Activated naive CD8-positive, alpha-beta T cell treated with anti-CD3 and anti-CD28 coated beads, Interleukin-2, amount 10 ng/mL, durations not matched to agents 7 days and 5 days (primary cell): ENCODE measurements at regions not wholly inside any gene's neighbourhood (a gene's known extent, or its start where the extent isn't known, plus 50 kb on each side); places are given as distances from the start of the nearest gene placed in this dataset.
"Not testable (repeated sequence)": the region's sequence is repeated elsewhere in the genome, so short reads cannot be mapped to it uniquely, and the experiment has no call there.

Experiments used
- ATAC-seq: fragments of 150-1000 bp; cut with Tn5 transposase; one replicate; pipeline ENCODE4 v1.10.0; 2021; ENCODE audit warnings: low read depth, moderate library complexity
- POLR2A ChIA-PET: fragments of 350-600 bp; sonication (Branson Sonifier 250); formaldehyde crosslinking; loops from one replicate; lab custom pipeline; 2021; ENCODE audit warnings: antibody characterized with exemption; lab: Charles Lee
- DNase-seq: peaks from one replicate; pipeline ENCODE4 v3.0.0; 2021
- H3K27ac Mint-ChIP-seq: one replicate; pipeline ENCODE4 v1.8.0; 2022; ENCODE audit warnings: mild to moderate bottlenecking, mixed read lengths
- H3K27me3 Mint-ChIP-seq: one replicate; pipeline ENCODE4 v1.8.0; 2022; ENCODE audit warnings: mild to moderate bottlenecking, moderate library complexity, mixed read lengths
- H3K36me3 Mint-ChIP-seq: one replicate; pipeline ENCODE4 v1.8.0; 2021; ENCODE audit warnings: mild to moderate bottlenecking, mixed read lengths
- H3K4me1 Mint-ChIP-seq: one replicate; pipeline ENCODE4 v1.8.0; 2021; ENCODE audit warnings: mixed read lengths
- H3K4me3 Mint-ChIP-seq: one replicate; pipeline ENCODE4 v1.8.0; 2022; ENCODE audit warnings: mild to moderate bottlenecking, moderate library complexity, mixed read lengths
- H3K9me3 Mint-ChIP-seq: one replicate; pipeline ENCODE4 v1.8.0; 2021; ENCODE audit warnings: mixed read lengths

- Mint-ChIP-seq H3K36me3 (no peaks in the 10 kb centered on the region), H3K4me3 (no peak overlapping the region), H3K27ac (no peak overlapping the region), H3K27me3 (peaks cover 2% of the 10 kb centered on the region), H3K9me3 (no peaks in the 10 kb centered on the region), H3K4me1 (no peaks in the 10 kb centered on the region)
- no peak for DNase-seq
- ATAC-seq = no peak
- POLR2A ChIA-PET = no interaction called here
Observed at GRCh38 chr1:96222701-96223100, 498.9 kb upstream of the PTBP2 start.

DNA sequence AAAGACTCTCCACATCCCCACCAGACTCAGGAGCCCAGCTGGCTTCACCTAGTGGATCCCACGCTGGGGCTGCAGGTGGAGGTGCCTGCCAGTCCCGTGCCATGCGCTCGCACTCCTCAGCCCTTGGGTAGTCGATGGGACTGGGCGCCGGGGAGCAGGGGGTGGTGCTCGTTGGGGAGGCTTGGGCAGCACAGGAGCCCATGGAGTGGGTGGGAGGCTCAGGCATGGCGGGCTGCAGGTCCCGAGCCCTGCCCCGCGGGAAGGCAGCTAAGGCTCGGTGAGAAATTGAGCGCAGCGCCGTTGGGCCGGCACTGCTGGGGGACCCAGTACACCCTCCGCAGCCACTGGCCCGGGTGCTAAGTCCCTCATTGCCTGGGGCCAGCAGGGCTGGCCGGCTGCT is 497.4 kb upstream of the PTBP2 start:
- H3K9me3 Mint-ChIP-seq, H3K36me3 Mint-ChIP-seq, ATAC-seq, DNase-seq, POLR2A ChIA-PET, H3K4me3 Mint-ChIP-seq, H3K27me3 Mint-ChIP-seq, H3K4me1 Mint-ChIP-seq, H3K27ac Mint-ChIP-seq: not testable (repeated sequence)

DNA sequence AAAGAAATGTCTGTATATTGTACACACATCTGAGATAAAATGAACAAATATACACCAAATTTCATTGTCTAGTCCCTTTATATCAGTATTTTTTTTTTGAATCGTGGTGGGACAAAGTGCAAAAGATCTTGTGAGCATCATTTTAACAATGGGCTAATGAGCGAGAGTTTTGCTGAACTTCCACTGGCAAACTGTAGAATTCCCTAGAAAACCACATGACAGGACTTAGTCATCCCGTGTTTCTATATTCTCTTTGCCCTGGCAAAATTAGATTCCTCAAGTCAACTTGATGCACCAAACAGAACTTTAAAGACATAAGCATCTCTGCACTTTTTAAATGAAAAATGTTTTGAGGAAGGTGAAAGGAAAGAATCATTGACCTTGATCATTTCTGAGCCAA is 488.2 kb upstream of the PTBP2 start:
- no peak for ATAC-seq
- H3K27me3 Mint-ChIP-seq = no peaks in the 10 kb centered on the region
- DNase-seq = no peak
- H3K27ac Mint-ChIP-seq = no peak overlapping the region
- no peaks in the 10 kb centered on the region for H3K4me1 Mint-ChIP-seq
- no peak overlapping the region for H3K4me3 Mint-ChIP-seq
- H3K36me3 Mint-ChIP-seq = no peaks in the 10 kb centered on the region
- no peaks in the 10 kb centered on the region for H3K9me3 Mint-ChIP-seq
- POLR2A ChIA-PET = no interaction called here

- ATAC-seq (no peak), DNase-seq (no peak)
- Mint-ChIP-seq H3K27me3 (no peaks in the 10 kb centered on the region), H3K27ac (no peak overlapping the region), H3K36me3 (no peaks in the 10 kb centered on the region), H3K4me1 (no peaks in the 10 kb centered on the region), H3K9me3 (no peaks in the 10 kb centered on the region), H3K4me3 (no peak overlapping the region)
- POLR2A ChIA-PET = no interaction called here
Observed at GRCh38 chr1:96234299-96234698, 487.3 kb upstream of the PTBP2 start.

GRCh38 chr1:96236156-96236739 is 485.3 kb upstream of the PTBP2 start:
- Mint-ChIP-seq H3K36me3 (no peaks in the 10 kb centered on the region), H3K4me1 (no peaks in the 10 kb centered on the region), H3K4me3 (no peak overlapping the region), H3K27ac (no peak overlapping the region), H3K9me3 (no peaks in the 10 kb centered on the region), H3K27me3 (no peaks in the 10 kb centered on the region)
- POLR2A ChIA-PET = no interaction called here
- no peak for DNase-seq
- no peak for ATAC-seq

GRCh38 chr1:96238426-96238825 is 483.2 kb upstream of the PTBP2 start:
- H3K27ac Mint-ChIP-seq = no peak overlapping the region
- DNase-seq (no peak), ATAC-seq (no peak)
- no peak overlapping the region for H3K4me3 Mint-ChIP-seq
- H3K9me3 Mint-ChIP-seq = no peaks in the 10 kb centered on the region
- H3K4me1 Mint-ChIP-seq = no peaks in the 10 kb centered on the region
- POLR2A ChIA-PET = no interaction called here
- no peaks in the 10 kb centered on the region for H3K27me3 Mint-ChIP-seq
- no peaks in the 10 kb centered on the region for H3K36me3 Mint-ChIP-seq

DNA sequence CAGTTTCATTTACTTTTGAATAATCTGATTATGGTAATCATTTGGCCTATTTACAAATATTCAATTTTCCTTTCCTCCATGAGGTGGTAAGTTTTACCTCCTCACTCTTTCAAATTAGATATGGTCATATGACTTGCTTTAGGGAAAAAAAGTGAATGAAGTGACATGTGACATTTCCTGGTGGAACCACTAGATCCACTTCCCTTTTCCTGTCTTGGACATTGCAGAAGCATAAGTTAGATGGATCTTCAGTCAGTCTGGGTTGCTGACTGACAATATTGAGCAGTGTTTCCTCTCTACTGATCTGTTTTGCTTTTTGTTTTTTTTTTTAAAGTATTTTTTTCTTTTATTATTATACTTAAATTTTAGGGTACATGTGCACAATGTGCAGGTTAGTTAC is 481.1 kb upstream of the PTBP2 start:
- no peak for DNase-seq
- no peak overlapping the region for H3K4me3 Mint-ChIP-seq
- no peak for ATAC-seq
- POLR2A ChIA-PET = no interaction called here
- no peaks in the 10 kb centered on the region for H3K4me1 Mint-ChIP-seq
- H3K27ac Mint-ChIP-seq = no peak overlapping the region
- no peaks in the 10 kb centered on the region for H3K27me3 Mint-ChIP-seq
- H3K9me3 Mint-ChIP-seq = no peaks in the 10 kb centered on the region
- H3K36me3 Mint-ChIP-seq = no peaks in the 10 kb centered on the region

- POLR2A ChIA-PET = no interaction called here
Observed at GRCh38 chr1:96253246-96254035, 468.1 kb upstream of the PTBP2 start.

DNA sequence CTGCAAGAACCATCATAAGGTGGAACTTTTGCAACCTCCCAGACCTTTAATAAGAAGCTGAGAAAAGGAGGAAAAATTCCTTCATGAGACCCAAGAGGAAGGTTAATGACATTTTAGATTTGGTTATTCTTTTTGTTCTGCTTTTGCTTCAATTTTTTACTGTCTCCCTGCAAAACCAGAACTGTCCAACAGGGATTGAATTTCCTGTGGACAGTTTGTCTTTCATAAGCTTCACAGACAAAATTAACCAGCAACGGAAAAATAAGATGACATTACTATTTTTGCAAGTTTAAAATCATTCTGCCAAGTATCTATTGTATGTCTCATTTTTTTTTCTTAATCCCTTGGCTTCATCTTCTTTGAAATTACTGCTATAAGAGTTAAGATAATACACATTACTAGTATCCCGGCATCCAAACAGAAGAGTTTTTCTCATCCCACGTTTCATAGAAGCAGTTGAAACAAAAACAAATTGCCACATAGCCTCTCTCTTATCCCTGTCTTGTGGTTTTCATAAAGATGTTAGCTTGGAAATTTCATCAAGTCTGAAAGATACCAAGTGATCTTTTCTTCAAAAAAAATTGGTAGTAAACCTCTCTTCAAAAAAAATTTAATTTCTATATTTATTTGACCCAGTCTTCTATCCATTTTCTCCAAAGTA is 465.3 kb upstream of the PTBP2 start:
- Mint-ChIP-seq H3K36me3 (no peaks in the 10 kb centered on the region), H3K9me3 (peaks cover 1% of the 10 kb centered on the region), H3K27me3 (no peaks in the 10 kb centered on the region), H3K4me1 (no peaks in the 10 kb centered on the region), H3K27ac (no peak overlapping the region), H3K4me3 (no peak overlapping the region)
- ATAC-seq = no peak
- no peak for DNase-seq
- POLR2A ChIA-PET = no interaction called here

More at GRCh38 chr1:96253246-96254035, 468.1 kb upstream of the PTBP2 start:
- no peak for DNase-seq
- no peak for ATAC-seq
- Mint-ChIP-seq H3K27me3 (no peaks in the 10 kb centered on the region), H3K27ac (no peak overlapping the region), H3K36me3 (no peaks in the 10 kb centered on the region), H3K4me1 (no peaks in the 10 kb centered on the region), H3K9me3 (peaks cover 2% of the 10 kb centered on the region), H3K4me3 (no peak overlapping the region)

- ATAC-seq (no peak), DNase-seq (no peak)
- Mint-ChIP-seq H3K27ac (no peak overlapping the region), H3K27me3 (no peaks in the 10 kb centered on the region), H3K4me3 (no peak overlapping the region), H3K9me3 (peaks cover 1% of the 10 kb centered on the region), H3K4me1 (no peaks in the 10 kb centered on the region), H3K36me3 (no peaks in the 10 kb centered on the region)
- POLR2A ChIA-PET = no interaction called here
Observed at GRCh38 chr1:96259399-96259798, 462.2 kb upstream of the PTBP2 start.

GRCh38 chr1:96281491-96281890 is 440.1 kb upstream of the PTBP2 start:
- H3K9me3 Mint-ChIP-seq = peaks cover 9% of the 10 kb centered on the region
- POLR2A ChIA-PET = no interaction called here
- no peaks in the 10 kb centered on the region for H3K4me1 Mint-ChIP-seq
- H3K27ac Mint-ChIP-seq = no peak overlapping the region
- ATAC-seq = no peak
- no peaks in the 10 kb centered on the region for H3K27me3 Mint-ChIP-seq
- H3K36me3 Mint-ChIP-seq = no peaks in the 10 kb centered on the region
- no peak overlapping the region for H3K4me3 Mint-ChIP-seq
- DNase-seq = no peak

GRCh38 chr1:96290033-96290432 is 431.6 kb upstream of the PTBP2 start:
- H3K27me3 Mint-ChIP-seq = no peaks in the 10 kb centered on the region
- H3K36me3 Mint-ChIP-seq = no peaks in the 10 kb centered on the region
- no peaks in the 10 kb centered on the region for H3K4me1 Mint-ChIP-seq
- DNase-seq = no peak
- POLR2A ChIA-PET = no interaction called here
- ATAC-seq = no peak
- H3K4me3 Mint-ChIP-seq = no peak overlapping the region
- peaks cover 8% of the 10 kb centered on the region for H3K9me3 Mint-ChIP-seq
- no peak overlapping the region for H3K27ac Mint-ChIP-seq

- Mint-ChIP-seq H3K4me3 (no peak overlapping the region), H3K9me3 (peaks cover 8% of the 10 kb centered on the region), H3K4me1 (no peaks in the 10 kb centered on the region), H3K27ac (no peak overlapping the region), H3K27me3 (no peaks in the 10 kb centered on the region), H3K36me3 (no peaks in the 10 kb centered on the region)
- no peak for DNase-seq
- POLR2A ChIA-PET = no interaction called here
- ATAC-seq = no peak
Observed at GRCh38 chr1:96290801-96291200, 430.8 kb upstream of the PTBP2 start.

- no peaks in the 10 kb centered on the region for H3K27me3 Mint-ChIP-seq
Observed at GRCh38 chr1:96291468-96291867, 430.1 kb upstream of the PTBP2 start.

More at GRCh38 chr1:96291468-96291867, 430.1 kb upstream of the PTBP2 start:
- Mint-ChIP-seq H3K4me3 (no peak overlapping the region), H3K4me1 (no peaks in the 10 kb centered on the region), H3K9me3 (peaks cover 8% of the 10 kb centered on the region), H3K27ac (no peak overlapping the region), H3K36me3 (no peaks in the 10 kb centered on the region)
- ATAC-seq = no peak
- POLR2A ChIA-PET = no interaction called here
- DNase-seq = no peak
